HG02571 (cell line): ENCODE measurements at regions not wholly inside any gene's neighbourhood (a gene's known extent, or its start where the extent isn't known, plus 50 kb on each side); places are given as distances from the start of the nearest gene placed in this dataset.

ENCODE experiments used
- ATAC-seq: cut with Tn5 transposase; IDR thresholded peaks from one replicate; pipeline ENCODE4 v1.9.1; 2021; ENCODE audit warnings: mild to moderate bottlenecking, moderate library complexity; ENCODE audit not compliant: unreplicated experiment

- no peak for ATAC-seq
Observed at GRCh38 chr6:92550501-92550900, 868.9 kb downstream of the EPHA7 start.

DNA sequence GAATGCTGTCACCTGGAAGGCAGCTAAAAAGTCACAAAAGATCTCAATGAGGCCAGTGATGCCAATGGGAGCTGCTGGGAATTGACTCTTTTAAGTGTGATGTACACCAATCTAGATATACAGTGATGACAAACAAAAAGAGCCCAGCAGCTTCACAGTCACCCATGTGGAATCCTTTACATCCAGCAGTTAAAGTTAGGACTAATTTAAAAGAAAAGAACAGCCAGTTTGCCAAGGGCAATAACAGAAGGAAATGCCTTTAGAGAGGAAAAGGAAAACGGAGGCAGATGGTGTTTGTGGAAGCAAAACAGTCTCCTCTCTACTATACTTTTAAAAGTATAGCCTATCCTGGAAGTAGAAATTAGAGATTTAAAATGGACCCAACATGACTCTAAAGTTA lies 873.5 kb downstream of the EPHA7 start:
- ATAC-seq, result no peak

DNA sequence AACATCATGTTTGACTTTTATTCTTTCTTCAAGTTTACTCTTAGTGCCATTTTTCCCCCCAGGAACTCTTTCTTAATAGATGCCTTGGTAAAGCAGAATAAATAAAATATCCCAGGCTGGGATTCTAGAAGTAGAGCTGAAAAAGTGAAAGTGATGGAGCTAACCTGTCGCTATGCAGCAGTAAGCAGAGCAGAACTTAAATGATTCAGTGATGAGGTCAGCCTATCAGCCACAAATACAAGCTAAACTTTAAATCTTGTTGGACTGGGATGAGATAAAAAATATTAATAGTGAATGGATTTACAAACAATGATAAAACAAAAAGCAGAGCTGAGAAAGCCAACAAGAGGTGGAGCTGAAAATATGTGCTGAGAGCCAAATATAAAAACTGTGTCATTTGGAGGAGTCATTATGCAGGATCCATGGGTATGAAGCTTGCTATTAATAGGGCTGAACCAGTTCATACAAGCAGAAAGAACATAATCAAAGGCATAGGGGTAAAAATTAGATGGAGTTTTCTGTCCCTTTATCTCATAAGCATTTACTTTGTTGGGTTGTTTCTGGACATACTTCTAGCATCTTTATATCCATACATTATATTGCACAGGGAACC lies 877.8 kb downstream of the EPHA7 start:
- no peak for ATAC-seq

GRCh38 chr6:92538926-92539325 lies 880.4 kb downstream of the EPHA7 start:
- no peak for ATAC-seq

- ATAC-seq, result no peak
Observed at GRCh38 chr6:92538275-92538674, 881.1 kb downstream of the EPHA7 start.

DNA sequence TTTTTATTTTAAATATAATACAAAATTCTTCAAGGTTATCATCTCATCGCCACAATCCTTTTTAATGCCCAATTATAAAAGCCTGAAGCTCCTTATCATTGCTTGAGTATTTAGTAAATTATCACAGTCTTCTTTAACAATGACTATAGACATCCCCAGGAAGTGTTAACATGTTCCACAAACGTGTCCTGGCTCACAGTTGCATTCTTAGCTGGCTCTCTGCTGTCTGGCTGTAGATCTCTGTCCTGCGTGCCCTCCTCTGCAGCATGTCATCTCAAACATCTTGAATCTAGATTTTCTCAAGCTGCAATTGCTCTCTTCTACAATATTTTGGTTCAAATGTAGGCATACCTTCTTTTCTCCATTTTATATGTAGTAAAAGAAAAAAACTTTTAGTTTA lies 885.2 kb downstream of the EPHA7 start:
- ATAC-seq, result no peak

GRCh38 chr6:92522589-92522988 lies 896.8 kb downstream of the EPHA7 start:
- no peak for ATAC-seq

- ATAC-seq, result no peak
Observed at GRCh38 chr6:92521553-92521952, 897.8 kb downstream of the EPHA7 start.

GRCh38 chr6:92510137-92510536 lies 909.2 kb downstream of the EPHA7 start:
- ATAC-seq, result no peak

DNA sequence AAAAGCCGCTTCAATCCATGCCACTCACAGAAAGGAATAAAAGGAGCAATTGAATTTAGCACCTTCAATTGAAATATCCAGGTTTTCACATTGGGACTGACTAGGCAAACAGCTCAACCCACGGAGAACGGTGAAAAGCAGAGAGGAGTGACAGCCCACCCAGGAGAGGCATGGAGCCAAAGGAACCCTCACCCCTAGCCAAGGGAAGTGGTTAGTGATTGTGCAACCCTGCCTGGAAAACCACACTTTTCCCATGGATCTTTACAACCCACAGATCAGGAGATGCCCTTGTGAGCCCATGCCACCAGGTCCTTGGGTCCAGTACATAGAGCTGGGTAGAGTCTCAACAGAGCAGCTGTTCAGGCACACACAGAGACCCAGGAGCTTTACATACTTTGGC lies 911.8 kb downstream of the EPHA7 start:
- no peak for ATAC-seq

GRCh38 chr6:92504509-92504908 lies 914.9 kb downstream of the EPHA7 start:
- ATAC-seq, result no peak

DNA sequence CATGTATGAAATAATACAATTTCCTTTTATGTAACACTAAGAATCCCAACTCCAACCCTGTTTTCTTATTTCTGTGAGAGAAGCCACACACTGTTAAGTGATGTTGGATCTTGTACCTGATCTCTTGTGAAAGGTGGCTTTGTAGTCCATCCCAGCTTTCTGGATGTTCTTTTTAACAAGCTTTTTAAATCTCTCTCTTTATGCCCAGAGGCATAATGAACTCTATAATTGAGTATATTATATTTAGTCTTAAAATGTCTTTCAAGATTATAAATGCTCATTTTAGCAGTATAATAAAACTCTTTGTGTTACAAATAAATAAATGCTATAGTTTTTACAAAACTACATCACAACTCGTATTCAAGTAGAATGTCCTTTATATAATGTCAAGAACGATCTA lies 922.1 kb downstream of the EPHA7 start:
- no peak for ATAC-seq

DNA sequence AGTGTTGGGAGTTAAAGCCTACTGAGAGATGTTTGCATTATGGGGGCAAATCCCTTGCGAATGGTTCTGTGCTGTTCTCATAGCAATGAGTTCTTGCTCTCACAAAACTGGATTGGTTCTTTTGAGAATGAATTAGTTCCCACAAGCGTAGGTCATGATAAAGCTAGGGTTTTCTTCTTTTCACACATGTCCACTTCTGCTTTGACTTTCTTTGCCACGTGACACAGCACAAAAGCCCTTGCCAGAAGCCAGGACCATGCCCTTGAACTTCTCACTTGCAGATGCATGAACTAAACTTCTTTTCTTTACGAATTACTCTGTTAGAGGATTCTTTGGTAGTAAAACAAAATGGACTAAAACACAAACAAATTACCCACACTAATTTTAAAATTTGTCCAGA lies 922.8 kb downstream of the EPHA7 start:
- no peak for ATAC-seq

DNA sequence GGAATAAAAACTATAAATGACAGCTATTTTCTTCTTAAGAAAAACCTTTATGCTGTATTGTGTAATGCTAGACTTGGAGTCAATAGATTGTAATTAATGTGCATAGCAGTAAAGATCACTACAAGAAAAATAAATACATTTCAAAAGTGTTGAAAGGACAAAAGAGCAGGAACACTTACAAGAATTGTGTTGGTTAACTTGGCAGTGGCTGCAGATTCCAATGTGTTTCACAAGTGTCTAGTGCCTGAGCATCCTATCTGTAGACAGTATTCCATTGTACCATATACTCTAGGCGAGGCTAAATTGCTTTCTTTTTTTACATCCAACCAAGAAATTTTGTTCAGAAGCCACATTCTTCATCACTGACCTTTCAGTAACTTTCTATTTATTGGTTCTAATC lies 924.1 kb downstream of the EPHA7 start:
- ATAC-seq, result no peak

DNA sequence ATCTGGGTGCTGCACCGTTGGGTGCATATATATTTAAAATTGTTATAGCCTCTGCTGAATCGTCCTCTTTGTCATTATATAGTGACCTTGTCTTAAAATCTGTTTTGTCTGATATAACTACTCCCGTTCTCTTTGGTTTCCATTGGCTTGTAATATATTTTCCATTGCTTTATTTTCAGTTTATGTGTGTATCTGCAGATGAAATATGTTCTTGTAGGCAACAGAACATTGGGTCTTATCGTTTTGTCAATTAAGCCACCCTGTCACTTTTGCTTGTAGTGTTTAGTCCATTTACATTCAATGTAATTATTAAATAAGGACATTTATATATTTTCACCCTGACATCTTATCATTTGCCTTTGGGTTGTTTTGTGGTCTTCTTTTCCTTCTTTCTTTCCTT lies 933.9 kb downstream of the EPHA7 start:
- no peak for ATAC-seq

DNA sequence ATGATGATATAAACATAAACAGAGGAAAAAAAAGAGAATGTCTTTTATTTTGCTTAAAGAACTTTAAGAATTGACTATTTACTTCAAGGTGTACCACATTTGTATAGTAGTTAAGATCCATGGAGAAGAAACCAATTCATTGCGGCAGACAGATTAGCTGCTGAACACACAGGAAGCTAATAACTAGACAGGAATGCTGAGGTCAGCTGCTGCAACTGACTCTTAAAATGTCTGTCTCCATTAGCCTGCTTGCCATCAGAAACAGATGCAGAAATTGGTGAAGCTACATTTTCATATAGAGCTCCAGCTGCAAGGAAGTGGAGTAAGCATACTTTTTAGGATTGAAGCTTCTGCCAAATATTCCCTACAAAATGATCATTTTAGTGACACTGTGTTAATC lies 939.5 kb downstream of the EPHA7 start:
- no peak for ATAC-seq

- no peak for ATAC-seq
Observed at GRCh38 chr6:92473056-92473455, 946.3 kb downstream of the EPHA7 start.

- ATAC-seq, result no peak
Observed at GRCh38 chr6:92469186-92469828, 950.1 kb downstream of the EPHA7 start.

GRCh38 chr6:92468066-92468465 lies 951.3 kb downstream of the EPHA7 start:
- no peak for ATAC-seq

DNA sequence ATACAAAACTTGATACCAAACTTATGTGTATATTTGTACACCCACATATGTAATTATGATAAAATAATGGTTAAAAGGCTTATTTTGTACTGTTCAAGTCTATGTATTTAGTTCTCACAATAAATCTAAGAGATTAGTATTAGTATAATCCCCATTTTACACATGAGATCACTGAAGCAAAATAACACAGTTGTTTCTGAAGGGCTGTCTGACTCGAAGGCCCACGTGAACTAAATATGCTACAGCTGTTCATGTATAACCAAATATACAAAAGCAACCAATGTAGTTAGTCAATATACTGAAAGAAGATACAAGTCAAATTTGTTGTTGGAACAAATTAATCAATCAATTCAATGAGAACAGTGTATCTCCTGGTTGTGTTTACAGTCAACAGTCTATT lies 959.2 kb downstream of the EPHA7 start:
- no peak for ATAC-seq

DNA sequence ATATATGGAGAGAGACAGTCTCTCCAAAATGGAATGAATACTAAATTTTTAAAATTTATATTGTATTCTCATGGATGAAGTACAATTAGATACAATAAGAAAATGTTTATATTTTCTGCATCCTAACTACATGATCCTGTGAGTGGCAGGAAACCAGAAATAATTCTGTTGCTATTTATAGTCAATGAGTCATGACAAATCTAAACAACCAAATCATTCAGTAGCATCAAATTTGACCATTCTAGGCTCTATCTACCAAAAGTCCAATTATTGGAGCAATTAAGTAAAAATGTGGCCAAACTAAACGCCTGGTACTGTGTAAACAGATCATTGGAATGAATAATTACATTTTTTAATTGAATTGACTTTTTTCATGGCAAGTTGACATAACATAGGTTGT lies 959.8 kb downstream of the EPHA7 start:
- no peak for ATAC-seq

DNA sequence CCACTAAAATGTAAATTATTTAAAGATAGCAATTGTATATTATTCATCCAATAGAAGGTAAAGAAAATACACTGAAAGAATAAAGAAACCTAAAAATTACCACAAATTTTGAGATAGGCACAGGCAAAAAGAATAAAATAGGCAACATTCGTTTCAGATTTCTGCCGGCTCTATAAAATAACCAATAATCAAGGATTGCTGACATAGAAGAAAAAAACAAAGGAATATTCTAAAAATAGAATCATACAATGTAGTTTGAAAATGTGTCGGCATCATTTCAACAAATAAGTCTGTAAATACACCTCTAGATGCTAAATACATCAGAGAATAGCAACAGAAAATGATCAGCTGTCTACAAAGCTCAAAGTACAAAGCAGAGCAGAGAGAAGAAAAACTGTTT lies 973.3 kb downstream of the EPHA7 start:
- no peak for ATAC-seq

DNA sequence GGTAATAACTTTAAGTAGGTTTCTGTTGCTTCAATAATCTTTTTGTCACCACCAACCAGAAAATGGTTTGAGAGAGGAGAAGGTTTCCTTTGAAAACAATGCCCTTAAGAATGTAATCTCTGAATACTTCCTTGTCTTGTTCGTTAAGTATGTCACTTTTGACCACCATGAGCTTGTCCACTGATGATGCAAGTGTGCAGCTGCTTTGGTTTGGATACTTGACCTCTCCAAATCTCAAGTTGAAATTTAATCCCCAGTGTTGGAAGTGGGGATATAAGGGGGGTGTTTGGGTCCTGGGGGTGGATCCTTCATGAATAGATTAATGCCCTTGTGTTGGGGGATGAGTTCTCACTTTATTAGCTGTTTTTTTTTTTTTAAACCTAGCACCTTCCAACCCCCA lies 985.4 kb downstream of the EPHA7 start:
- ATAC-seq, result no peak
